ENCODE measurements at regions not wholly inside any gene's neighbourhood (a gene's known extent, or its start where the extent isn't known, plus 50 kb on each side); places are given as distances from the start of the nearest gene placed in this dataset.

DNA sequence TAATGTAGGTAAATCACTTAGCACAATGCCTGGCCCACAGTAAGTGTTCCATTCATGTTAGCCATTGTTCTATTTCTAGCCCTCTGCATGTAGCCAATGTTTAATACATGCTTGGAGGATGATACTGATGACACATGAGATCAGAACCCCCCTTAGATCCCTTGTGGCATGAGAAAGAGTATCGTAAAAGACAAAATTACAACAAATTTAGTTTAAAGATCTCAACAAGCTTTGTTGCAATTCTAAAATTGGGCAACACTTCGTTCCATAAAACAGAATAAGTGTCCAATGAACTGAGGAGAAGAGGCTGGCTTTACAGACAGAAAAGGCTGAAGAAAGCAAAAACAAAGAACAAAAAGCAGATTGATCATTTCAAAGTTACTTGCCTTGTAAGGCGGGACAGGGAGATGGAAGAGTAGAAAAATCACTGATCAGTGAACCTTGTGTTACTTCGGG lies 148.7 kb upstream of the SLC1A4 start:
- Histone ChIP-seq H3K9me3 (ENCODE audit: control insufficient read depth, insufficient read depth, low read depth, low read length) (no peaks in the 10 kb centered on the region), H3K27ac (ENCODE audit: extremely low read depth, low read depth, low read length) (no peak overlapping the region), H3K4me1 (ENCODE audit: control insufficient read depth, insufficient read depth, low read length) (no peaks in the 10 kb centered on the region), H3K36me3 (ENCODE audit: control insufficient read depth in 2 of 2, insufficient read depth in 1 of 2, low read length in 2 of 2) (no peaks in the 10 kb centered on the region), H3K4me3 (ENCODE audit: low read depth, low read length) (no peak overlapping the region)
- TF ChIP-seq, protein P1, sequence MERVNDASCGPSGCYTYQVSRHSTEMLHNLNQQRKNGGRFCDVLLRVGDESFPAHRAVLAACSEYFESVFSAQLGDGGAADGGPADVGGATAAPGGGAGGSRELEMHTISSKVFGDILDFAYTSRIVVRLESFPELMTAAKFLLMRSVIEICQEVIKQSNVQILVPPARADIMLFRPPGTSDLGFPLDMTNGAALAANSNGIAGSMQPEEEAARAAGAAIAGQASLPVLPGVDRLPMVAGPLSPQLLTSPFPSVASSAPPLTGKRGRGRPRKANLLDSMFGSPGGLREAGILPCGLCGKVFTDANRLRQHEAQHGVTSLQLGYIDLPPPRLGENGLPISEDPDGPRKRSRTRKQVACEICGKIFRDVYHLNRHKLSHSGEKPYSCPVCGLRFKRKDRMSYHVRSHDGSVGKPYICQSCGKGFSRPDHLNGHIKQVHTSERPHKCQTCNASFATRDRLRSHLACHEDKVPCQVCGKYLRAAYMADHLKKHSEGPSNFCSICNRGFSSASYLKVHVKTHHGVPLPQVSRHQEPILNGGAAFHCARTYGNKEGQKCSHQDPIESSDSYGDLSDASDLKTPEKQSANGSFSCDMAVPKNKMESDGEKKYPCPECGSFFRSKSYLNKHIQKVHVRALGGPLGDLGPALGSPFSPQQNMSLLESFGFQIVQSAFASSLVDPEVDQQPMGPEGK (tag by site-specific recombination; IDR thresholded peaks at IDR 0.05) = no peak
- TF ChIP-seq YY1 (tag by site-specific recombination; IDR thresholded peaks at IDR 0.05) (no peak), ZNF202 (tag by site-specific recombination; IDR thresholded peaks at IDR 0.05; ENCODE audit: borderline replicate concordance) (no peak), ZNF426 (tag by site-specific recombination; IDR thresholded peaks at IDR 0.05) (no peak)
- TF ChIP-seq, protein P2, sequence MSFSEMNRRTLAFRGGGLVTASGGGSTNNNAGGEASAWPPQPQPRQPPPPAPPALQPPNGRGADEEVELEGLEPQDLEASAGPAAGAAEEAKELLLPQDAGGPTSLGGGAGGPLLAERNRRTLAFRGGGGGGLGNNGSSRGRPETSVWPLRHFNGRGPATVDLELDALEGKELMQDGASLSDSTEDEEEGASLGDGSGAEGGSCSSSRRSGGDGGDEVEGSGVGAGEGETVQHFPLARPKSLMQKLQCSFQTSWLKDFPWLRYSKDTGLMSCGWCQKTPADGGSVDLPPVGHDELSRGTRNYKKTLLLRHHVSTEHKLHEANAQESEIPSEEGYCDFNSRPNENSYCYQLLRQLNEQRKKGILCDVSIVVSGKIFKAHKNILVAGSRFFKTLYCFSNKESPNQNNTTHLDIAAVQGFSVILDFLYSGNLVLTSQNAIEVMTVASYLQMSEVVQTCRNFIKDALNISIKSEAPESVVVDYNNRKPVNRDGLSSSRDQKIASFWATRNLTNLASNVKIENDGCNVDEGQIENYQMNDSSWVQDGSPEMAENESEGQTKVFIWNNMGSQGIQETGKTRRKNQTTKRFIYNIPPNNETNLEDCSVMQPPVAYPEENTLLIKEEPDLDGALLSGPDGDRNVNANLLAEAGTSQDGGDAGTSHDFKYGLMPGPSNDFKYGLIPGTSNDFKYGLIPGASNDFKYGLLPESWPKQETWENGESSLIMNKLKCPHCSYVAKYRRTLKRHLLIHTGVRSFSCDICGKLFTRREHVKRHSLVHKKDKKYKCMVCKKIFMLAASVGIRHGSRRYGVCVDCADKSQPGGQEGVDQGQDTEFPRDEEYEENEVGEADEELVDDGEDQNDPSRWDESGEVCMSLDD (tag by site-specific recombination; IDR thresholded peaks at IDR 0.05) = no peak
- ChIA-PET POLR2A (no interaction called here), CTCF (interaction anchor here (1.8 to 2.2 kb wide), 2 partner anchors 7 to 9 kb away, joined by 8 to 10 read pairs; no protein-coding TSS in a partner anchor)

DNA sequence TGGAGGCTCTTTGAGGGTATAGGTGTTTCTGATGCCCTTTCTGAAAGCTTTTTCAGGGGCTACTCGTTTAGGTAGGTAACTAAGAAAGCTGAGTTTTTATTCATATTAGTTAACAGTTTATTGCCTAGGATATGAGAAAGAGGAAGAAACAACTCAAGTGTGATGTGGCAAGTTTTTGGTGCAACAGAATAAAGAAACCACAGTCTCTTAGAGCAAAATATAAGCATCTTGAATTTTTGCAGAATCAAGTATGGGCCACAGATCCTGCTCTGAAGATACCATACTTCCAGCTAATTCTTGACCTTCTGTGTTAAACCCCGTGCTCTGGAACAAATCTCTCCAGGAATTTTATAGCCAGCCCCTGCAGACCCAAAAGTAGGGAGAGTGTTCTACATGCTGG lies 147.7 kb upstream of the SLC1A4 start:
- no peaks in the 10 kb centered on the region for H3K9me3 ChIP-seq (ENCODE audit: control insufficient read depth, insufficient read depth, low read depth, low read length)
- ChIA-PET CTCF (interaction anchor here (0.6 to 2.2 kb wide), 3 partner anchors 8 to 12 kb away, joined by 4 to 10 read pairs (median 8); no protein-coding TSS in a partner anchor), POLR2A (interaction anchor here (1.3 kb wide), 1 partner anchor 188 kb away, joined by 3 read pairs; the partner anchor contains the start of gene SERTAD2)
- no peaks in the 10 kb centered on the region for H3K4me1 ChIP-seq (ENCODE audit: control insufficient read depth, insufficient read depth, low read length)
- H3K36me3 ChIP-seq (ENCODE audit: control insufficient read depth in 2 of 2, insufficient read depth in 1 of 2, low read length in 2 of 2) = no peaks in the 10 kb centered on the region
- H3K27ac ChIP-seq (ENCODE audit: extremely low read depth, low read depth, low read length) = no peak overlapping the region
- no peak overlapping the region for H3K4me3 ChIP-seq (ENCODE audit: low read depth, low read length)
- TF ChIP-seq ZNF544 (tag by site-specific recombination; IDR thresholded peaks at IDR 0.05) = no peak
- no peak for TF ChIP-seq ZIC2 (tag by site-specific recombination; IDR thresholded peaks at IDR 0.05)
- TF ChIP-seq PRDM6 (tag by site-specific recombination; IDR thresholded peaks at IDR 0.05) = no peak
- TF ChIP-seq, protein P3, sequence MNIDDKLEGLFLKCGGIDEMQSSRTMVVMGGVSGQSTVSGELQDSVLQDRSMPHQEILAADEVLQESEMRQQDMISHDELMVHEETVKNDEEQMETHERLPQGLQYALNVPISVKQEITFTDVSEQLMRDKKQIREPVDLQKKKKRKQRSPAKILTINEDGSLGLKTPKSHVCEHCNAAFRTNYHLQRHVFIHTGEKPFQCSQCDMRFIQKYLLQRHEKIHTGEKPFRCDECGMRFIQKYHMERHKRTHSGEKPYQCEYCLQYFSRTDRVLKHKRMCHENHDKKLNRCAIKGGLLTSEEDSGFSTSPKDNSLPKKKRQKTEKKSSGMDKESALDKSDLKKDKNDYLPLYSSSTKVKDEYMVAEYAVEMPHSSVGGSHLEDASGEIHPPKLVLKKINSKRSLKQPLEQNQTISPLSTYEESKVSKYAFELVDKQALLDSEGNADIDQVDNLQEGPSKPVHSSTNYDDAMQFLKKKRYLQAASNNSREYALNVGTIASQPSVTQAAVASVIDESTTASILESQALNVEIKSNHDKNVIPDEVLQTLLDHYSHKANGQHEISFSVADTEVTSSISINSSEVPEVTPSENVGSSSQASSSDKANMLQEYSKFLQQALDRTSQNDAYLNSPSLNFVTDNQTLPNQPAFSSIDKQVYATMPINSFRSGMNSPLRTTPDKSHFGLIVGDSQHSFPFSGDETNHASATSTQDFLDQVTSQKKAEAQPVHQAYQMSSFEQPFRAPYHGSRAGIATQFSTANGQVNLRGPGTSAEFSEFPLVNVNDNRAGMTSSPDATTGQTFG (tag by site-specific recombination; IDR thresholded peaks at IDR 0.05; ENCODE audit: borderline replicate concordance) = no peak
- no peak for TF ChIP-seq TCF7L2 (IDR thresholded peaks at IDR 0.05; ENCODE audit: borderline replicate concordance, low read depth, low read length)
- TF ChIP-seq ZNF391 (tag by site-specific recombination; IDR thresholded peaks at IDR 0.05; ENCODE audit: borderline replicate concordance, low read depth) = no peak
- no peak for TF ChIP-seq ZNF202 (tag by site-specific recombination; IDR thresholded peaks at IDR 0.05; ENCODE audit: borderline replicate concordance)
- TF ChIP-seq ZNF830 (tag by site-specific recombination; IDR thresholded peaks at IDR 0.05; ENCODE audit: low read depth) = no peak
- no peak for TF ChIP-seq ZBTB7A (tag by site-specific recombination; IDR thresholded peaks at IDR 0.05; ENCODE audit: low read depth)
- TF ChIP-seq ZNF530 (tag by site-specific recombination; IDR thresholded peaks at IDR 0.05; ENCODE audit: low read depth) = no peak
- no peak for TF ChIP-seq ZBTB48 (tag by site-specific recombination; IDR thresholded peaks at IDR 0.05)
- no peak for TF ChIP-seq ZNF114 (tag by site-specific recombination; IDR thresholded peaks at IDR 0.05)
- TF ChIP-seq, protein P4, sequence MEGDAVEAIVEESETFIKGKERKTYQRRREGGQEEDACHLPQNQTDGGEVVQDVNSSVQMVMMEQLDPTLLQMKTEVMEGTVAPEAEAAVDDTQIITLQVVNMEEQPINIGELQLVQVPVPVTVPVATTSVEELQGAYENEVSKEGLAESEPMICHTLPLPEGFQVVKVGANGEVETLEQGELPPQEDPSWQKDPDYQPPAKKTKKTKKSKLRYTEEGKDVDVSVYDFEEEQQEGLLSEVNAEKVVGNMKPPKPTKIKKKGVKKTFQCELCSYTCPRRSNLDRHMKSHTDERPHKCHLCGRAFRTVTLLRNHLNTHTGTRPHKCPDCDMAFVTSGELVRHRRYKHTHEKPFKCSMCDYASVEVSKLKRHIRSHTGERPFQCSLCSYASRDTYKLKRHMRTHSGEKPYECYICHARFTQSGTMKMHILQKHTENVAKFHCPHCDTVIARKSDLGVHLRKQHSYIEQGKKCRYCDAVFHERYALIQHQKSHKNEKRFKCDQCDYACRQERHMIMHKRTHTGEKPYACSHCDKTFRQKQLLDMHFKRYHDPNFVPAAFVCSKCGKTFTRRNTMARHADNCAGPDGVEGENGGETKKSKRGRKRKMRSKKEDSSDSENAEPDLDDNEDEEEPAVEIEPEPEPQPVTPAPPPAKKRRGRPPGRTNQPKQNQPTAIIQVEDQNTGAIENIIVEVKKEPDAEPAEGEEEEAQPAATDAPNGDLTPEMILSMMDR (tag by site-specific recombination; IDR thresholded peaks at IDR 0.05) = no peak
- TF ChIP-seq ZNF707 (tag by site-specific recombination; IDR thresholded peaks at IDR 0.05) = no peak
- TF ChIP-seq ZNF610 (tag by site-specific recombination; IDR thresholded peaks at IDR 0.05; ENCODE audit: borderline replicate concordance) = no peak
- no peak for TF ChIP-seq ZNF37A (tag by site-specific recombination; IDR thresholded peaks at IDR 0.05)
- TF ChIP-seq, protein P5, sequence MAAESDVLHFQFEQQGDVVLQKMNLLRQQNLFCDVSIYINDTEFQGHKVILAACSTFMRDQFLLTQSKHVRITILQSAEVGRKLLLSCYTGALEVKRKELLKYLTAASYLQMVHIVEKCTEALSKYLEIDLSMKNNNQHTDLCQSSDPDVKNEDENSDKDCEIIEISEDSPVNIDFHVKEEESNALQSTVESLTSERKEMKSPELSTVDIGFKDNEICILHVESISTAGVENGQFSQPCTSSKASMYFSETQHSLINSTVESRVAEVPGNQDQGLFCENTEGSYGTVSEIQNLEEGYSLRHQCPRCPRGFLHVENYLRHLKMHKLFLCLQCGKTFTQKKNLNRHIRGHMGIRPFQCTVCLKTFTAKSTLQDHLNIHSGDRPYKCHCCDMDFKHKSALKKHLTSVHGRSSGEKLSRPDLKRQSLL (tag by site-specific recombination; IDR thresholded peaks at IDR 0.05) = no peak
- no peak for TF ChIP-seq ZBTB21 (tag by site-specific recombination; IDR thresholded peaks at IDR 0.05)

All from HEK293 (cell line).